T-helper 1 cell treated with Interleukin-12 subunit alpha and Interleukin-12 subunit beta and Interleukin-4 antibody, amounts not matched to agents 30 ng/mL and 1 ng/mL, for 36 hours (primary cell): ENCODE measurements at regions not wholly inside any gene's neighbourhood (a gene's known extent, or its start where the extent isn't known, plus 50 kb on each side); places are given as distances from the start of the nearest gene placed in this dataset.

Experiments used
- intact Hi-C: fragments of 100-400 bp; cut with micrococcal nuclease; formaldehyde crosslinking; loops from one replicate; pipeline ENCODE4 v1.15.1; 2024

- intact Hi-C loops, result no loop called here
These were observed 106.8 kb upstream of the RND3 start for GRCh38 chr2:150594299-150594698.

GRCh38 chr2:150591496-150592285, 104.2 kb upstream of the RND3 start:
- intact Hi-C loops, result no loop called here

- intact Hi-C loops, result no loop called here
These were observed 102.2 kb upstream of the RND3 start for GRCh38 chr2:150589681-150590080.

GRCh38 chr2:150588506-150588870, 101.0 kb upstream of the RND3 start:
- intact Hi-C loops, result no loop called here

GRCh38 chr2:150587547-150588505, 100.4 kb upstream of the RND3 start:
- intact Hi-C loops, result no loop called here

GRCh38 chr2:150586858-150587257, 99.4 kb upstream of the RND3 start:
- intact Hi-C loops, result no loop called here

GRCh38 chr2:150585221-150585971, 97.9 kb upstream of the RND3 start:
- intact Hi-C loops, result no loop called here

- intact Hi-C loops, result no loop called here
These were observed 96.6 kb upstream of the RND3 start for GRCh38 chr2:150584081-150584480.

GRCh38 chr2:150581717-150582472, 94.4 kb upstream of the RND3 start:
- intact Hi-C loops, result no loop called here

- intact Hi-C loops, result no loop called here
These were observed 91.0 kb upstream of the RND3 start for GRCh38 chr2:150578481-150578880.

GRCh38 chr2:150575861-150576260, 88.4 kb upstream of the RND3 start:
- intact Hi-C loops, result no loop called here

- intact Hi-C loops, result no loop called here
These were observed 85.5 kb upstream of the RND3 start for GRCh38 chr2:150572961-150573395.

GRCh38 chr2:150572194-150572766, 84.8 kb upstream of the RND3 start:
- intact Hi-C loops, result no loop called here

- intact Hi-C loops, result no loop called here
These were observed 83.7 kb upstream of the RND3 start for GRCh38 chr2:150571121-150571520.

GRCh38 chr2:150570712-150571111, 83.2 kb upstream of the RND3 start:
- intact Hi-C loops, result no loop called here

GRCh38 chr2:150569761-150570160, 82.3 kb upstream of the RND3 start:
- intact Hi-C loops, result no loop called here

- intact Hi-C loops, result no loop called here
These were observed 80.4 kb upstream of the RND3 start for GRCh38 chr2:150567771-150568301.

GRCh38 chr2:150566289-150566688, 78.8 kb upstream of the RND3 start:
- intact Hi-C loops, result no loop called here

- intact Hi-C loops, result no loop called here
These were observed 73.6 kb upstream of the RND3 start for GRCh38 chr2:150561076-150561475.

GRCh38 chr2:150557020-150557600, 69.6 kb upstream of the RND3 start:
- intact Hi-C loops, result no loop called here
